ENCODE measurements at regions not wholly inside any gene's neighbourhood (a gene's known extent, or its start where the extent isn't known, plus 50 kb on each side); places are given as distances from the start of the nearest gene placed in this dataset.

GRCh38 chr1:38126970-38127369, 80.4 kb upstream of the POU3F1 start:
- Histone ChIP-seq H3K9me3 (ENCODE audit: control insufficient read depth, low read length) (no peaks in the 10 kb centered on the region), H3K4me3 (ENCODE audit: insufficient read depth in 1 of 2, low read depth in 1 of 2, low read length in 2 of 2) (no peak overlapping the region), H3K4me1 (ENCODE audit: control insufficient read depth, insufficient read depth, low read depth, low read length) (no peaks in the 10 kb centered on the region), H2AFZ (ENCODE audit: low read depth, low read length) (no peak overlapping the region), H3K23ac (ENCODE audit: low read length in 2 of 2) (no peak overlapping the region), H3K4ac (ENCODE audit: low read depth in 1 of 2, low read length in 2 of 2) (no peak overlapping the region), H2BK5ac (ENCODE audit: low read depth, low read length, poor library complexity, severe bottlenecking) (no peak overlapping the region), H3K27me3 (ENCODE audit: control insufficient read depth in 1 of 2, insufficient read depth in 1 of 2, low read length in 2 of 2) (peaks cover 39 to 41% of the 10 kb centered on the region in 2 experiments), H3K4me2 (ENCODE audit: low read length, poor library complexity, severe bottlenecking) (no peak overlapping the region), H3K18ac (ENCODE audit: low read depth in 1 of 2, low read length in 2 of 2) (no peak overlapping the region), H2AK5ac (ENCODE audit: low read length, severe bottlenecking) (no peak overlapping the region), H3K27ac (ENCODE audit: low read length, poor library complexity, severe bottlenecking) (no peak overlapping the region), H2BK120ac (ENCODE audit: low read depth, low read length) (no peak overlapping the region), H3K36me3 (ENCODE audit: control insufficient read depth in 1 of 2, insufficient read depth in 2 of 2, low read depth in 1 of 2, low read length in 2 of 2) (peaks cover 0 to 4% of the 10 kb centered on the region in 2 experiments), H3K9ac (ENCODE audit: low read length) (no peak overlapping the region), H2BK12ac (ENCODE audit: low read length in 2 of 2) (no peak overlapping the region), H4K8ac (ENCODE audit: low read length) (no peak overlapping the region), H3K79me1 (replicated peaks; ENCODE audit: low read length, poor library complexity, severe bottlenecking) (no peaks in the 10 kb centered on the region), H2BK15ac (ENCODE audit: low read depth, poor library complexity, severe bottlenecking) (no peak overlapping the region), H4K91ac (ENCODE audit: low read length) (no peak overlapping the region), H3K14ac (ENCODE audit: low read length in 2 of 2) (no peak overlapping the region)
- 82% methylated on average over 8 of the region's 8 CpGs for WGBS
- no peak for DNase-seq

- Histone ChIP-seq H3K18ac (ENCODE audit: low read depth in 1 of 2, low read length in 2 of 2) (no peak overlapping the region), H2BK12ac (ENCODE audit: low read length in 2 of 2) (no peak overlapping the region), H3K9ac (ENCODE audit: low read length) (no peak overlapping the region), H2BK15ac (ENCODE audit: low read depth, poor library complexity, severe bottlenecking) (no peak overlapping the region), H3K36me3 (ENCODE audit: control insufficient read depth in 1 of 2, insufficient read depth in 2 of 2, low read depth in 1 of 2, low read length in 2 of 2) (peaks cover 0 to 4% of the 10 kb centered on the region in 2 experiments), H3K4ac (ENCODE audit: low read depth in 1 of 2, low read length in 2 of 2) (no peak overlapping the region), H3K23ac (ENCODE audit: low read length in 2 of 2) (no peak overlapping the region), H2AFZ (ENCODE audit: low read depth, low read length) (no peak overlapping the region), H3K27ac (ENCODE audit: low read length, poor library complexity, severe bottlenecking) (no peak overlapping the region), H3K4me3 (ENCODE audit: insufficient read depth in 1 of 2, low read depth in 1 of 2, low read length in 2 of 2) (no peak overlapping the region), H3K14ac (ENCODE audit: low read length in 2 of 2) (no peak overlapping the region), H3K27me3 (ENCODE audit: control insufficient read depth in 1 of 2, insufficient read depth in 1 of 2, low read length in 2 of 2) (peaks cover 29 to 39% of the 10 kb centered on the region in 2 experiments), H4K8ac (ENCODE audit: low read length) (no peak overlapping the region), H2AK5ac (ENCODE audit: low read length, severe bottlenecking) (no peak overlapping the region), H4K91ac (ENCODE audit: low read length) (no peak overlapping the region), H3K4me1 (ENCODE audit: control insufficient read depth, insufficient read depth, low read depth, low read length) (no peaks in the 10 kb centered on the region), H3K9me3 (ENCODE audit: control insufficient read depth, low read length) (no peaks in the 10 kb centered on the region), H2BK5ac (ENCODE audit: low read depth, low read length, poor library complexity, severe bottlenecking) (no peak overlapping the region), H2BK120ac (ENCODE audit: low read depth, low read length) (no peak overlapping the region), H3K79me1 (replicated peaks; ENCODE audit: low read length, poor library complexity, severe bottlenecking) (no peaks in the 10 kb centered on the region), H3K4me2 (ENCODE audit: low read length, poor library complexity, severe bottlenecking) (no peak overlapping the region)
- DNase-seq, result no peak
- WGBS, result 84% methylated on average over 21 of the region's 21 CpGs
Measured at GRCh38 chr1:38125837-38126520, 79.4 kb upstream of the POU3F1 start.

- Histone ChIP-seq H4K91ac (ENCODE audit: low read length) (no peak overlapping the region), H3K79me1 (replicated peaks; ENCODE audit: low read length, poor library complexity, severe bottlenecking) (no peaks in the 10 kb centered on the region), H2BK5ac (ENCODE audit: low read depth, low read length, poor library complexity, severe bottlenecking) (no peak overlapping the region), H3K9me3 (ENCODE audit: control insufficient read depth, low read length) (no peaks in the 10 kb centered on the region), H3K4me3 (ENCODE audit: insufficient read depth in 1 of 2, low read depth in 1 of 2, low read length in 2 of 2) (no peak overlapping the region), H3K14ac (ENCODE audit: low read length in 2 of 2) (no peak overlapping the region), H2BK15ac (ENCODE audit: low read depth, poor library complexity, severe bottlenecking) (no peak overlapping the region), H2BK120ac (ENCODE audit: low read depth, low read length) (no peak overlapping the region), H3K27me3 (ENCODE audit: control insufficient read depth in 1 of 2, insufficient read depth in 1 of 2, low read length in 2 of 2) (peaks cover 28 to 31% of the 10 kb centered on the region in 2 experiments), H3K4me2 (ENCODE audit: low read length, poor library complexity, severe bottlenecking) (no peak overlapping the region), H3K18ac (ENCODE audit: low read depth in 1 of 2, low read length in 2 of 2) (no peak overlapping the region), H4K8ac (ENCODE audit: low read length) (no peak overlapping the region), H3K4me1 (ENCODE audit: control insufficient read depth, insufficient read depth, low read depth, low read length) (no peaks in the 10 kb centered on the region), H3K27ac (ENCODE audit: low read length, poor library complexity, severe bottlenecking) (no peak overlapping the region), H3K4ac (ENCODE audit: low read depth in 1 of 2, low read length in 2 of 2) (no peak overlapping the region), H3K36me3 (ENCODE audit: control insufficient read depth in 1 of 2, insufficient read depth in 2 of 2, low read depth in 1 of 2, low read length in 2 of 2) (peaks cover 0 to 4% of the 10 kb centered on the region in 2 experiments), H3K9ac (ENCODE audit: low read length) (no peak overlapping the region), H3K23ac (ENCODE audit: low read length in 2 of 2) (no peak overlapping the region), H2AK5ac (ENCODE audit: low read length, severe bottlenecking) (no peak overlapping the region), H2AFZ (ENCODE audit: low read depth, low read length) (no peak overlapping the region), H2BK12ac (ENCODE audit: low read length in 2 of 2) (no peak overlapping the region)
- DNase-seq, result no peak
- 53% methylated on average over 5 of the region's 5 CpGs for WGBS
Measured at GRCh38 chr1:38125016-38125415, 78.4 kb upstream of the POU3F1 start.

GRCh38 chr1:38123356-38124135, 77.0 kb upstream of the POU3F1 start:
- Histone ChIP-seq H2BK120ac (ENCODE audit: low read depth, low read length) (no peak overlapping the region), H3K4me3 (ENCODE audit: insufficient read depth in 1 of 2, low read depth in 1 of 2, low read length in 2 of 2) (no peak overlapping the region), H2BK15ac (ENCODE audit: low read depth, poor library complexity, severe bottlenecking) (no peak overlapping the region), H3K14ac (ENCODE audit: low read length in 2 of 2) (no peak overlapping the region), H3K79me1 (replicated peaks; ENCODE audit: low read length, poor library complexity, severe bottlenecking) (no peaks in the 10 kb centered on the region), H3K36me3 (ENCODE audit: control insufficient read depth in 1 of 2, insufficient read depth in 2 of 2, low read depth in 1 of 2, low read length in 2 of 2) (peaks cover 0 to 4% of the 10 kb centered on the region in 2 experiments), H3K4ac (ENCODE audit: low read depth in 1 of 2, low read length in 2 of 2) (no peak overlapping the region), H3K9me3 (ENCODE audit: control insufficient read depth, low read length) (no peaks in the 10 kb centered on the region), H3K27ac (ENCODE audit: low read length, poor library complexity, severe bottlenecking) (no peak overlapping the region), H2AK5ac (ENCODE audit: low read length, severe bottlenecking) (no peak overlapping the region), H3K9ac (ENCODE audit: low read length) (no peak overlapping the region), H3K23ac (ENCODE audit: low read length in 2 of 2) (no peak overlapping the region), H4K91ac (ENCODE audit: low read length) (no peak overlapping the region), H4K8ac (ENCODE audit: low read length) (no peak overlapping the region), H2BK12ac (ENCODE audit: low read length in 2 of 2) (no peak overlapping the region), H3K4me1 (ENCODE audit: control insufficient read depth, insufficient read depth, low read depth, low read length) (no peaks in the 10 kb centered on the region), H2AFZ (ENCODE audit: low read depth, low read length) (no peak overlapping the region), H3K18ac (ENCODE audit: low read depth in 1 of 2, low read length in 2 of 2) (no peak overlapping the region), H3K27me3 (ENCODE audit: control insufficient read depth in 1 of 2, insufficient read depth in 1 of 2, low read length in 2 of 2) (peaks cover 21 to 24% of the 10 kb centered on the region in 2 experiments), H2BK5ac (ENCODE audit: low read depth, low read length, poor library complexity, severe bottlenecking) (no peak overlapping the region), H3K4me2 (ENCODE audit: low read length, poor library complexity, severe bottlenecking) (no peak overlapping the region)
- no peak for DNase-seq
- 84% methylated on average over 18 of the region's 19 CpGs for WGBS

Data from mesenchymal stem cell (in vitro differentiated cells and primary cell).